ENCODE measurements at regions not wholly inside any gene's neighbourhood (a gene's known extent, or its start where the extent isn't known, plus 50 kb on each side); places are given as distances from the start of the nearest gene placed in this dataset.

- Histone ChIP-seq H3K9me2 (replicated peaks; ENCODE audit: insufficient read depth) (no peaks in the 10 kb centered on the region), H2AFZ (no peak overlapping the region), H3K4me3 (no peak overlapping the region), H3K79me2 (no peaks in the 10 kb centered on the region), H3K27me3 (no peaks in the 10 kb centered on the region), H3K4me1 (ENCODE audit: insufficient read depth) (peaks cover 5% of the 10 kb centered on the region), H3K36me3 (replicated peaks; ENCODE audit: insufficient read depth, low read depth) (no peaks in the 10 kb centered on the region), H4K20me1 (ENCODE audit: insufficient read depth, poor library complexity, severe bottlenecking) (no peaks in the 10 kb centered on the region), H3K4me2 (no peak overlapping the region), H3K27ac (no peak overlapping the region), H3K9me3 (ENCODE audit: low read depth) (no peaks in the 10 kb centered on the region)
- DNase-seq (ENCODE audit: low spot score): no peak
- WGBS (ENCODE audit: low lambda C conversion rate, missing lambda C conversion rate): 79% methylated on average over 2 of the region's 2 CpGs
- TF ChIP-seq EZH2 (IDR thresholded peaks at IDR 0.05; ENCODE audit: borderline replicate concordance) (no peak), EZH2phosphoT487 (IDR thresholded peaks at IDR 0.05; ENCODE audit: low read depth, severe bottlenecking, unreplicated experiment) (no peak), CTCF (IDR thresholded peaks at IDR 0.05; ENCODE audit: poor library complexity) (no peak)
These were observed 106.7 kb downstream of the OLFM4 start for GRCh38 chr13:53135301-53135700.

GRCh38 chr13:53136554-53137215 lies 108.1 kb downstream of the OLFM4 start:
- Histone ChIP-seq H3K9me3 (ENCODE audit: low read depth) (no peaks in the 10 kb centered on the region), H2AFZ (no peak overlapping the region), H3K36me3 (replicated peaks; ENCODE audit: insufficient read depth, low read depth) (no peaks in the 10 kb centered on the region), H4K20me1 (ENCODE audit: insufficient read depth, poor library complexity, severe bottlenecking) (no peaks in the 10 kb centered on the region), H3K27ac (no peak overlapping the region), H3K79me2 (no peaks in the 10 kb centered on the region), H3K4me2 (no peak overlapping the region), H3K9me2 (replicated peaks; ENCODE audit: insufficient read depth) (no peaks in the 10 kb centered on the region), H3K4me3 (no peak overlapping the region), H3K4me1 (ENCODE audit: insufficient read depth) (peaks cover 5% of the 10 kb centered on the region), H3K27me3 (no peaks in the 10 kb centered on the region)
- TF ChIP-seq CTCF (IDR thresholded peaks at IDR 0.05; ENCODE audit: poor library complexity) (no peak), EZH2phosphoT487 (IDR thresholded peaks at IDR 0.05; ENCODE audit: low read depth, severe bottlenecking, unreplicated experiment) (no peak), EZH2 (IDR thresholded peaks at IDR 0.05; ENCODE audit: borderline replicate concordance) (no peak)
- 86% methylated on average over 3 of the region's 3 CpGs for WGBS (ENCODE audit: low lambda C conversion rate, missing lambda C conversion rate)
- no peak for DNase-seq (ENCODE audit: low spot score)

GRCh38 chr13:53137779-53138178 lies 109.2 kb downstream of the OLFM4 start:
- Histone ChIP-seq H3K36me3 (replicated peaks; ENCODE audit: insufficient read depth, low read depth) (no peaks in the 10 kb centered on the region), H3K4me2 (peak overlapping the region; percentile 47), H3K4me3 (no peak overlapping the region), H3K4me1 (ENCODE audit: insufficient read depth) (peaks cover 5% of the 10 kb centered on the region), H3K27ac (peak overlapping the region; percentile 66), H3K9me2 (replicated peaks; ENCODE audit: insufficient read depth) (no peaks in the 10 kb centered on the region), H3K9me3 (ENCODE audit: low read depth) (no peaks in the 10 kb centered on the region), H4K20me1 (ENCODE audit: insufficient read depth, poor library complexity, severe bottlenecking) (no peaks in the 10 kb centered on the region), H3K27me3 (no peaks in the 10 kb centered on the region), H2AFZ (no peak overlapping the region), H3K79me2 (no peaks in the 10 kb centered on the region)
- WGBS (ENCODE audit: low lambda C conversion rate, missing lambda C conversion rate): 24% methylated on average over 1 of the region's 1 CpG
- TF ChIP-seq EZH2phosphoT487 (IDR thresholded peaks at IDR 0.05; ENCODE audit: low read depth, severe bottlenecking, unreplicated experiment) (no peak), CTCF (IDR thresholded peaks at IDR 0.05; ENCODE audit: poor library complexity) (no peak), EZH2 (IDR thresholded peaks at IDR 0.05; ENCODE audit: borderline replicate concordance) (no peak)
- DNase-seq (ENCODE audit: low spot score): peak; percentile 63
